ENCODE measurements at regions not wholly inside any gene's neighbourhood (a gene's known extent, or its start where the extent isn't known, plus 50 kb on each side); places are given as distances from the start of the nearest gene placed in this dataset.

DNA sequence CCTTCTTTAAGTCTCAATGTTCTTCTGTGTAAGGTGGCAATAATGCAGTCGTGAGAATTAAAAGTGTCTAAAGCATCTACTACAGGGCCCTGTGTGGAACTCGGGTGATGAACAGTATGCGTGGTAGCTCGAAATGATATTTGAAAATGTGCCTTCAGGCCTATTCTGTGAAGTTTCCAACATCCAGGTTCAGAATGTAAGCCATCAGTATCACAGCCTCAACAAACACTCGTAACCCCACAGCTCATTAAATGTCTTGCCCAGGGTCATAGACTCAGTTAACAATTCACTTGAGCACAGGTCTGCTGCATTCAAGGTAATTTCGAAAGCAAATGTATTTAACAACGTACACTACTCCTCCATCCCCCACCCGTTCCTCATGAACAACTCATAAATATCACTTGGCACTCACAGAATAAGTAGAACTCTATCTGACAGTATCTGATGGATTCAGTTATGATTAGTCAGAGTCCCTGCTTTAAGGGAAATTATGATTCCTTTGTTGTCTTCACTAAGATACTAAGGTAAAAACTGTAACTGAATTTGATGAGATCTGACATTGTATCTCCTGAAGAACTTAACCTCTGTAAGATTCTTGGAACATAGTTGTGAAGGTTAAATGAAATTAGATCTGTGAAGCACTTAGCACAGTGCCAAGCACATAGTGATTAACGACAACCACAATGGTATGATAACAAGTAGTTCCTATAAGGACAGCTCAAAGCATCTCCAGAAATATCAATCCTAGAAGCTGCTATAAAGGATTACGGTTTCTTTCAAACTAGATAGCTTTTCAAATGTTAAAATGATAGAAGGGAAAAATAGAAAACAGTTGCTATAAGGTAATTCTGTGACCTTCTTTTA lies 642.3 kb downstream of the TBL1XR1 start:
- no peak for DNase-seq (ENCODE audit: low read depth)

DNA sequence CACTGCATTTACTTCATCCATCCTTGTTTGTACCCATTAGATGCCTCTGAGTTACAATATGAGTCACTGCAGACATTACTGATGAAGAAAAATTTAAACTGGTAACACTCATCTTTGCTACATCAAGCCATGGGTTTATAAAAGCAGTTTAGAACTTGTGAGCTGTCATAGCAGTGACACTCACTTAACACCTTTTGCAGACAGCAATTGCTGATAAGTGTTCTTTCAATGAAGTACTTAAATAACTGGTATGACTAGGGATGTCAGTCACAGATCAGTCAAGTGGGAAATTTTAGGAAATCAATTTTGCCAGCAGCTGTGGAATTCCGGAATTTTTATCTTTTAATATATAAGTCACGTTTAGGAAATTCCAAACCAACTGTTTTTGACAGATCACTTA lies 643.0 kb downstream of the TBL1XR1 start:
- DNase-seq (ENCODE audit: low read depth): no peak

DNA sequence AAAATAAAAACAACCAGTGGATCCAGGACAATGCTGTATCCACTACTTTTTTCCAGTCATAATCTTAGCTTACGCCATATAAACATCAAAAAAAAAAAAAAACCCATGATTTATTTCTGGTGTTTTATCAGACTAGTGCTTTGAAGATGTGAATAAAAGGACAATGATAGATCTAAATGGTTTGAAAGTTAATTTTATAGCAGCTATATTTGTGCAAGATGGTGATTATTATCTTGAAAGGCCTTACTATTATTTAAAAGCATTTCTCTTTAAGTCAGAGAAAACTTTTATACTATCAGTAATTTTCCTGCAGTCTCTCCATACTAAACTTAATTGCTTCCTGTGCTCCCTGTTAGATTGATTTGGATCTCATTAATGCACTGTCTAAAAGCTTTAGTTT lies 670.3 kb downstream of the TBL1XR1 start:
- no peak for DNase-seq (ENCODE audit: low read depth)

DNA sequence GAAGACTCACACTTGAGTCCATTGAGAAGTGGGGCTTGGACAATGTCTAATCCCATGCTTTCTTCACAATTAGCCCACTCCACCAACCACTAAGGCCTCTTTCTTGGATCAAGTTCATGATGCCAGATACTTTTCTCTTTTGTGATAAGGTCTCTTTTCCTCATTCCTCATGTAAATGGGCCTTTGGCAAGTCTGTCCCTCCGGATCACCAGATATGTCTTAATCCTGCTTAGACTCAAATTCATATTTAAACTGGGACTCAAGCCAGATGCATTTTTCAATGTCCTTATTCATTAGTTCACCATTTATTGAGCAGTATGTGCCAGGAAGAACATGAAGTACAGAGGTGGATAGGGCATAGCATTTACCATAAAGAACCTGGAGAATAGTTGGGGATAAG lies 671.1 kb downstream of the TBL1XR1 start:
- no peak for DNase-seq (ENCODE audit: low read depth)

DNA sequence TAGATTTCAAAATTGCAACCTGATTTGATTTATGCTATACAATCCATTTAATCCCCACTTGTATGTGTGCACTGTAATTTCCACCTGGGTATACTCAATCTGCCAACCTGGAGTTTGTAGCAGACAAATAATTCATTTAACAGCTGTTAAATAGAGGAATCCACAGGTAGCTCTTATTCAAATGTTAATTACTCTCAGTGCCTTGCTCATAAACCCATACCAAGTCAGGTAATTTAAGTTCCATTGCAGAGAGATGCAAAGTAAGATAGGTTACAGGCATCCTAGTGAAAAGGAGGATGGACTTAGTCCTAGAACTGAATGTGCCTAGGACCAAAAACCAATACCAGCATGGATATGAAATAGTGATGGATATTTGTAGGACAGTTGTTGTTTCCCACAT lies 674.2 kb downstream of the TBL1XR1 start:
- DNase-seq (ENCODE audit: low read depth): no peak

DNA sequence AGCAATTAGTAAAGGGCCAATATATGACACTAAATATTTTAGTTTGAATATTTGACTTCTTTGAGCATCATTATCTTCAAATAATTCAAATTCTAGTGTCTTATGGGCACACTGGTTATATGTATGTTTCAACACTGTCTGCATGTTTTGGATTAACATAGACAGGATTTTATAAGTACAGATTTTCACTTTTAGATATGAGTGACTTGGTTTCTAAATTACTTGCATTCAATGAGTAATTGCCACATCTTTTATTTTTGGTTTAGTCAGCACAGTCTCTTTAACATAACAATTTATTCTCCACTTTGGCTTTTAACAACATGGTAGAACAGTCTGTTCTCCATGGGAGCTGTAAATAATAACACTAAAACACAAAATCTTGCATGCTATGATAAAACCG lies 674.8 kb downstream of the TBL1XR1 start:
- no peak for DNase-seq (ENCODE audit: low read depth)

DNA sequence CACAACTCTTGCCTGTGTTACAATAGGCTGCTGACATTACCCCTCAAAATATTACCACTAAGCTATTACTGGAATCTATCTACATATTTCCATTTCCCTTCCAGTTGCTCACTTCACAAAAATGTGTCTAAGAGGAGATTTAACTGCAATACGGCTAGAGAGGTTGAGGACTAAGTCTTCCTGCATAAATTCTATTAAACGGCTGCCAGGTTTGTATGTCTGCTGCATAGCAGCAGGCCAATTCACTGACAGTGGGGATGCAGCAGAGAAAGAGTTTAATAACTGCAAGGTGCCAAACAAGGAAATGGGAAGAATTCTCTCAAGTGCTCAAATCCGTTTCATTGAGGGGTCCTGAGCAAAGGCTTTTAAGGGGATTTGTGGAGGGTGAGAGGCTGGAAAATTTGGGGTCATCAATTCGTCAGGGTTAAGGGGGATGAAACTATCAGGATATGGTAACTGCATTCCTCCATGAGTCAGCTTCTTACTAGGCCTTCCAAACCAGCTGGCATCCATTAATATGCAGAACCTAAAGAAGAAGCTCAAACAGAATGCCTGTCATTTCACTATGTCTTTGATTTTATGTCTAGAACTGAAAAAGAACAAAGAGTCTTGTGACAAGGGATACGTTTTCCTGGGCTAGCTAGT lies 675.6 kb downstream of the TBL1XR1 start:
- peak; percentile 71 for DNase-seq (ENCODE audit: low read depth)

DNA sequence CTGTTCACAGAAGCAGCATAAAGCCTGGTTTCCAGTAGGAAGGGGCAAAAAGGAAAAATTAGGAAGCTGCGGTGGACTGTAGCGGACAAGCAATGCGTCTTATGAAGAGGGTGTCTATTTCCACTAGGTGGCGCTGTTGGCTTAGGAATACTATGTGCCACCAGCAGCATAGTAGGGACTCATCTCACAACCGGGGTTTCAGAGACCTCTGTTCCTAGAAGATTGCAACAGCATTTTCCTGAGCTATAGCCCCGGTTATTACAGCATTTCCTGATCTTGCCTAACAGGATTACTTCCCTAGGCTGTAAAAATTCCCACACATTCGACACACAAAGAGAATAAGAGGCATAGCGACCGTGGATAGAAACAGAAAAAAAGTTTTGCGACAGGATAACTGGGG lies 683.0 kb downstream of the TBL1XR1 start:
- DNase-seq (ENCODE audit: low read depth): no peak

DNA sequence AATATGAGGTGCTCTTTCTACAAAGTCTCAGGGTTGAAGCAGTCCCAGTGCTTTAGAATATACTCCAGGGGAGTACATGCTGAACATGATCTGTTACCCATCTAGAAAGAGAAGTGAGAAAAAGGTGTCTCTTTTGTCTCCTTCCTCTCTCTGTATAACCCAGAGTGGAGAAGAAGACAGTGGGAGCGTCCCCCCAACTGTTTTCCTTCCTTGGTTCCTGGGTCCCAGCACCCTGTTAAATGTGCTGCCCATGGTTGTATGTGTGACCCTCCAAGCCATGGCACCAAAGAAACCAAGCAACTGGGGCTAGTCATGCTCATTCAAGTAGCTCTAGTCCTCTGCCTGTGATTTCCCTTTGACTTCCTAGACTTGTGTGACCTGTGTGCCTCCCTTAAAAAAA lies 683.7 kb downstream of the TBL1XR1 start:
- DNase-seq (ENCODE audit: low read depth): no peak

DNA sequence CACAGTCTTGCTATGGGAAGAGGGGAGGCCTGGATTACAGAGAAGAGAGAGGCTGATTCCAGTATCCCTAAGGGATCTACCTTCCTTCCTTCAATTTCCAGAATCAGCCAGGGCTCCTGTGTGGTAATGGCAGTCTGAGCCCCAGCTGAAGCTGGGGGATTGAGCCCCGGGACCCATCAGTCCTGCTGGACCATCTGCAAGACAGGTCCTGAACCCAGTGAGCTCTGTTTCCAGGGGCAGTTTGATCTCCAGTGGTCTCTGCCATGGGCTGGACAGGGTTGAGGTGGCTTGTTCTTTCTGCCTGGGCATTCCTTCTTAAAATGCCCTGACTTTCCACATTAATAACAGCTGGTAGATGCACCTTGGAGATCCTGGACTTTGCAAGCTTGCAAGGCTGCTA lies 685.2 kb downstream of the TBL1XR1 start:
- no peak for DNase-seq (ENCODE audit: low read depth)

DNA sequence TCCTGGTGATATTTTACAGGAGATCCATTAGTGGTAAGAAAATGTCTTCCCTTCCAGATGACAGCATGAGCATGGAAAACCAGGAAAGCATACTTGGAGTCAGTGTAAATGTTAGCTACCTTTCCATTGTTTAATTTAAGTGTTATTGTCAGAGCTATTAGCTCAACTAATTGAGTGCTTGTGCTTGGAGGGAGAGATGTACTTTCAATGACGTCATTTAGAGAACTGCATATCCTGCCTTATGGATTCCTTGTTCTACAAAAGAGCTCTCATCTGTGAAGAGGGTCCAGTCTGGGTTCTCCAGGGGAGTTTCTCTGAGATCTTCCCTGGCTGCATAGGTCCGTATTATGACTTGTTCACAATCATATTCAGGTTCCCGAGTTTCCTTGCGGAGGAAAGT lies 687.2 kb downstream of the TBL1XR1 start:
- DNase-seq (ENCODE audit: low read depth): no peak

DNA sequence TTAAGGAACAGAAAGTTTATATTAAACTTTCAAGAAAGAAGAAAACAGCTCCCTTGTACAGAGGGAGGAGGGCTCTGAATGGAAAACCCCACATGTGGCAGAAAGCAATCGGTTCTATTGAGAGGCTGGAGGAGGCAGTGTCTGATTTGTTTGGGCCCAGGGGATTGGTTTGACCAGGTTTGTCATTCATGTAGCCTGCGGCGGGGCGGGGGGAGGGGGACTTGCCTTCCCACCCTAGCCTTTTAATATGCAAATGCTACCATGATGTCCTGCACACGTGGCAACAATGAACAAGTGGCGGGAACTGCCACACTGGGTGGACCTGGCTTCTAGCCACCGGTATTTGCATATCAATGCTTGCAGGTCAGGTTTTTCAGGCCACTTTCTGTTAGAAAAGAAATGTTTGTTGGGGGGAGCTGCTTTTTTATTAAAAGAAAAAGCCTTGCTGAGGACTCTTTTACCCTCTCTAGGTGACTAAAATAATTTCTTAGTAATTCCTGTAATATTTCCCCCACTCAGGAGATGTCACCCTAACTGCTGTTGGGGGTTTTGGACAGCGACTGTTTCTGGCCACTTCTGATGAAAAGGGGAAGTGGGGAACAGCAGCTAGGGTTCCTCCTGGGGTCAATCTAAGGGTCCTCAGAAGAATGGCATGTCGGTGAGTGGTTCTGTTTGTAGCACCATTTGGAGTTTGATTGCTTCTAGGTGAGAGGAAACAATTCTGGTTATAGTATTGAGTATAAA lies 691.2 kb downstream of the TBL1XR1 start:
- no peak for DNase-seq (ENCODE audit: low read depth)

DNA sequence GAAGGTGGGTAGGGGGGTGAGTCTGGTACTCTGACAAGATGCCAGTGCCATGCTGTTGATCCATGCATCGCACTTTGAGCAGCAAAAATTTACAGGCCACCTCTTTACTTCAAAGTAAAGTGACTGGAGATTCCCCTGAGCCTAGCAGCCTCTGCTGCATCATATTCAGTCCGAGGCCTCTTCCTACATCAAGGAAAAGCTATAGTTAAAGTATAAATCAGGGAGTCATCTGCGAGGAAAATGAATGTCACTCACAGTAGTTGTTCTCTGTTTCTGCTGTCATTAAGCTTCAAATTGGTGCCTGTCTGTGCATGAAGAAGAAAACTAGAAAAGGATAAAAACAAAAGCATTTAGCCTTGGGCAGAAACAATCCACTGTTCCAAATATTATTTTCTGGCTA lies 706.2 kb downstream of the TBL1XR1 start:
- no peak for DNase-seq (ENCODE audit: low read depth)

DNA sequence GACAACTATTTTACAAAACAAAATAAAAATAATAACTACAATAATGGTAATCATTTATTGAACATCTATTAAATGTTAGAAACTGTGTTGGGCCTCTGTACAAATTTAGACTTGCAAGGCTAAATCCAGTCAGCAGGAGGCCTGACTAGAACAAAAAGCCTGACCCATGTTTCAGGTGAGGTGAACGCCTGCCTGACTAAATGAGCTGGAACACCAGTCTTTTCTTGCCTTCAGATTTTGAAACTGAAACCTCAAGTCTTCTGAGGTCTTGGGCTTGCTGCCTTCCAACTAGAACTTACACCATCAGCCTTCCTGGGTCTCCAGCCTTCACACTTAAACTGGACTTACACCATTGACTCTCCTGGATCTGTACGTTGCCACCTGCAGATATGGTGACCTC lies 706.9 kb downstream of the TBL1XR1 start:
- DNase-seq (ENCODE audit: low read depth): no peak

DNA sequence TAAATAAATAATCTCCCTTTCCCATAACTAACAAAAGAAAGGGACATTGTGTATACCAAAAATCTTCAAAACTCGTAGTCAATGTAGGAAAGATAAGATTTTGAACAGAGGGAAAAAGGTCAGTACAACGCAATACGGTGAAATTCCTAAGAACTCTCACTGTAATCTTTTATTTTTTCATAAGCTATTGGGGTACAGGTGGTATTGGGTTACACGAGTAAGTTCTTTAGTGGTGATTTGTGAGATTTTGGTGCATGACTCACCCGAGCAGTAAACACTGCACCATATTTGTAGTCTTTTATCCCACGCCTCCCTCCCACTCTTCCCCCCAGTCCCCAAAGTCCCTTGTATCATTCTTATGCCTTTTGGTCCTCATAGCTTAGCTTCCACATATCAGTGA lies 718.0 kb downstream of the TBL1XR1 start:
- DNase-seq (ENCODE audit: low read depth): no peak

DNA sequence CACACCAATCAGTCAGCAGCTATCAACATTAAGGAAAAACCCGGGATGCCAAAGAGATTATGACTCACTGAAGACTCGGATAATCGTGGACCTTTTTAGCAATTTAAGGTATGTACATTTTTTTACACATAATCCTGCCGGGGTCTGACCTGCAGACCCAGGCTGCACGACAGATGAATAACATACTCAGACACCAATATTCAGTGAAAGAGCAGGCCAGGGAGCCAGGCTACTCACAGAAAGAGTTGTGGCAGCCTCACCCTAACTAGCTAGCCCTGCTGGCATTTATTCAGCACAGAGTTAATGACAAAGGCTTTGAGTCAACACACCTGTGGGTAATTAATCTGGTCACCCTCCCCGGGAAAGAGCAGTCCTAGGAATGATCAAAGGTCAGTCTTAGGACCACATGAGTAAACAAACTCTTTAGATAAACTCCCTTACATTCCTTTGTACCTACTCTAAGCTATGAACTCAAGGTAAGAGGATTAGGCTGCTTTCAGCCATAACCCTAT lies 727.5 kb downstream of the TBL1XR1 start:
- no peak for DNase-seq (ENCODE audit: low read depth)

DNA sequence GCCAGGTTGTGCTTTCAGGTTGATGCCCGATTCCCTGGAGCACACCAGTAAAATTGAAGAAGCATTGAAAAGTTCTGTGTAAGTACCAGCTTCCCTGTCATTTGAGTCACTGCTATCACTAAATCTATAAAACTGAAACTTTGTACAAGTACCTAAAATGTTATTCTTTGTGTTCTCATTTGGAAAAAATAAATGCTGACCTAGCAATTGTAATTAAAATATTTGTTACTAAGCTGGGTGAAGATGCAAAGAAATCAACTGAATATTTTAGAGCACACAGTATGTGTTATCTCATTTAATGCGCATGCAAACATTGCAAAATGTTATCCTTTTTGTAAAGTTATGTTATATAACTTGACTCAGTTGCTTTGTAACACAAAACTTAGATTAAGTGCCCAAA lies 733.7 kb downstream of the TBL1XR1 start:
- DNase-seq (ENCODE audit: low read depth): no peak

DNA sequence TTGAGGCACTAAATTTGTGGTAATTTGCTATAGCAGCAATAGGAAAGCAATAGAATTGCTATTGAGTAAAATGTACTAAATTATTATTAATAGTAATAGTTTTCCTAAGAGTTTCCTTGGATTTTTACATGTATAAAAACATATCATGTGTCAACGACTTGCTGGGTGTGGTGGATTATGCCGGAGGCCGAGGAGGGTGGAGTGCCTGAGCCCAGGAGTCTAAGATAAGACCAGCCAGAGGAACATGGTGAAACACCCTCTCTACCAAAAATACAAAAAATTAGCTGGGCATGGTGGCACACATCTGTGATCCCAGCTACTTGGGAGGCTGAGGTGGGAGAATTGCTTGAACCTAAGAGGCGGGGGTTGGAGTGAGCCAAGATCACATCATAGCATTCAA lies 749.9 kb downstream of the TBL1XR1 start:
- DNase-seq (ENCODE audit: low read depth): no peak

DNA sequence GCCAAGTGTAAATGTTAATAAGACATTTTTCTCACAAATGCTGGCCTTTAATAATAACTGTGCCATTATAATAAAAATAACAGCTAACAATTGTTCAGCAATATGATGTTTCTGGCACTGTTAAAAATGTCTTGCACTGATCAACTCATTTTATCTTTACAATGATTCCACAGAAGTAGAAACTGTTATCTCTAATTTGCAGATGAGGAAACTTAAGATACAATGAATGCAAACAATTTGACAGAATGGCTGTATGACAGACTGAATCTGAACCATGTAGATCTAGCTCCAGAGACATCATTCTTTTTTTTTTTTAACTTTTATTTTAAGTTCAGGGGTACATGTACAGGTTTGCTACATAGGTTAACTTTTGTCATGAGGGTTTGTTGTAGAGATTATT lies 755.0 kb downstream of the TBL1XR1 start:
- DNase-seq (ENCODE audit: low read depth): no peak

DNA sequence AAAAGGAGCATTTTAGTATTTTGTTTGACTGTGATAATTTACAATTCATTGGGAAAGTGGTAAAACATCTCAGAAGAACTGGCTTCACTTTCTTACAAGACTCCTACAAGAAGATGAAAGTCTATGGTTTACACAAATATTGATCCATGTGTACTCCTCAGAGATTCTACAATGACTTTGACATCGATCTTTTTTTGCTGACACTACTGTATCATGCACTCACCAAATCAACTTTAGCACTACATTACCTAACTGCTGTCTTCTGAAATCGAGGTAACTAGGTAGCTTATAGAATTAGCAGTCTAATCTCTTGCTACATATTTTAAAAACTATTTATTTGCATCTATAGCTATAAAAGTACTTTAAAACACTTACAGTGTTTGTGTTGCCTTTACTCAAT lies 757.6 kb downstream of the TBL1XR1 start:
- no peak for DNase-seq (ENCODE audit: low read depth)

DNA sequence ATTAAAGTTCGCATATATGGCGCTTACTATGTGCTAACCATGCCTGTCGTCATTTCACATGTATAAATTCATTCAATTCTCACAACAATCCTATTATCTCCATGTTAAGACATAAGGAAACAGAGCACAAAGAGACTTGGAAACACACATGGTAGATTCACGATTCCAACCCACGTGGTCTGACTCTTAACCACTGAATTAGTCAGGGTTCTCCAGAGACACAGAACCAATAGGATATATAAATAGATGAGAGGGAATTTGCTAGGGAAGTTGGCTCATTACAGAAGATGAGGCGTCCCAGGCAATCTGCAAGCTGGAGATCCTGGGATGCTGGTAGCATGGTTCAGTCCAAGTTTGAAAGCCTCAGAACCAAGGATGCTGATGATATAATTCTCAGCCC lies 765.3 kb downstream of the TBL1XR1 start:
- DNase-seq (ENCODE audit: low read depth): no peak

DNA sequence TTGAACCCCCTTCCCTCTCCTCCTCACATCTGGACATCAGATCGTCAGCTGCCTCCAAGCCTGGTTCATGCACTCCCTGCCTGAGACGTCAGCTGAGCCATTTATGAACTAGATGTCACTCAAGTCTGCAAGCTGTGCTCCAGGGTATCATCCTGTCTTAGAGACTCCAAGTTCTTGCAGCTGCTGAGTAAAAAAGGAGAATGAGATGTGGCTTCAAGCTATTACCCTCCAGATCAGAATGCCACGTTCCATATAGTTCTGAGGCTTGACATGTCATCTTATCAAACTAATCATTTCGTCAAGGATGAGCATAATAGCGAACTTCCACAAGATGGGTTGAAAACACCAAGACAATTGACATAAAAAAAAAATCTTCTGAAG lies 766.3 kb downstream of the TBL1XR1 start:
- no peak for DNase-seq (ENCODE audit: low read depth)
